H9 (cell line): ENCODE measurements at regions not wholly inside any gene's neighbourhood (a gene's known extent, or its start where the extent isn't known, plus 50 kb on each side); places are given as distances from the start of the nearest gene placed in this dataset.

Source experiments
- DNase-seq: peaks from one replicate; pipeline ENCODE4 v3.0.0-alpha.2; 2017
- H2AFZ ChIP-seq: one replicate; pipeline ENCODE4 v1.6.1; 2013; ENCODE audit warnings: mild to moderate bottlenecking, low read length, control low read depth, moderate library complexity
- H2AK5ac ChIP-seq: 2 replicates; pipeline ENCODE4 v1.6.1; 2013; ENCODE audit warnings: low read length, control low read depth, mixed read lengths; ENCODE audit not compliant: insufficient read length
- H2BK120ac ChIP-seq: one replicate; pipeline ENCODE4 v1.6.1; 2013; ENCODE audit warnings: low read depth, mild to moderate bottlenecking, low read length, control low read depth, inconsistent platforms; ENCODE audit not compliant: poor library complexity, severe bottlenecking
- H2BK12ac ChIP-seq: 2 replicates; pipeline ENCODE4 v1.6.1; 2013; ENCODE audit warnings: low read length, control low read depth, mixed read lengths, low read depth; ENCODE audit not compliant: insufficient read length
- H2BK15ac ChIP-seq: 2 replicates; pipeline ENCODE4 v1.6.1; 2013; ENCODE audit warnings: low read depth, low read length, control low read depth
- H2BK20ac ChIP-seq: one replicate; pipeline ENCODE4 v1.6.1; 2013; ENCODE audit warnings: low read depth, mild to moderate bottlenecking, low read length, control low read depth, inconsistent platforms; ENCODE audit not compliant: poor library complexity, severe bottlenecking
- H2BK5ac ChIP-seq: 2 replicates; pipeline ENCODE4 v1.6.1; 2013; ENCODE audit warnings: low read length, control low read depth, mixed read lengths; ENCODE audit not compliant: insufficient read length
- H3K14ac ChIP-seq: 2 replicates; pipeline ENCODE4 v1.6.1; 2013; ENCODE audit warnings: low read length, control low read depth; ENCODE audit not compliant: insufficient read depth
- H3K18ac ChIP-seq: 2 replicates; pipeline ENCODE4 v1.6.1; 2013; ENCODE audit warnings: low read depth, mild to moderate bottlenecking, mixed read lengths, low read length, control low read depth; ENCODE audit not compliant: insufficient read length
- H3K23ac ChIP-seq: 2 replicates; pipeline ENCODE4 v1.6.1; 2013; ENCODE audit warnings: low read length, control low read depth, mixed read lengths, low read depth; ENCODE audit not compliant: insufficient read length
- H3K23me2 ChIP-seq: 2 replicates; pipeline ENCODE4 v1.6.1; 2013; ENCODE audit warnings: low read depth, mild to moderate bottlenecking, mixed read lengths, low read length, control low read depth; ENCODE audit not compliant: insufficient read length, poor library complexity, severe bottlenecking
- H3K27ac ChIP-seq: 2 replicates; pipeline ENCODE4 v1.5.1; 2013; ENCODE audit warnings: low read length, control low read depth, mixed read lengths, low read depth; ENCODE audit not compliant: insufficient read length
- H3K27me3 ChIP-seq: 2 replicates; pipeline ENCODE4 v1.6.1; 2013; ENCODE audit warnings: low read length, control low read depth, inconsistent platforms; ENCODE audit not compliant: insufficient read depth
- H3K4ac ChIP-seq: 2 replicates; pipeline ENCODE4 v1.6.1; 2013; ENCODE audit warnings: low read depth, mild to moderate bottlenecking, control low read depth, inconsistent platforms, low read length, moderate library complexity
- H3K4me1 ChIP-seq: 2 replicates; pipeline ENCODE4 v1.6.1; 2013; ENCODE audit warnings: low read length, control low read depth, inconsistent platforms; ENCODE audit not compliant: insufficient read depth
- H3K4me2 ChIP-seq: 2 replicates; pipeline ENCODE4 v1.6.1; 2013; ENCODE audit warnings: low read length, control low read depth, mixed read lengths; ENCODE audit not compliant: insufficient read length, insufficient read depth
- H3K56ac ChIP-seq: 2 replicates; pipeline ENCODE4 v1.6.1; 2013; ENCODE audit warnings: low read depth, mild to moderate bottlenecking, mixed read lengths, low read length, control low read depth; ENCODE audit not compliant: insufficient read length
- H3K79me1 ChIP-seq: 2 replicates; pipeline ENCODE4 v1.6.1; 2013; ENCODE audit warnings: low read depth, mild to moderate bottlenecking, moderate library complexity, low read length, control low read depth, inconsistent platforms; ENCODE audit not compliant: insufficient read depth, poor library complexity, severe bottlenecking
- H3K79me2 ChIP-seq: 2 replicates; pipeline ENCODE4 v1.6.1; 2013; ENCODE audit warnings: low read length, control low read depth, inconsistent platforms; ENCODE audit not compliant: insufficient read depth
- H3K9ac ChIP-seq: 2 replicates; pipeline ENCODE4 v1.6.1; 2013; ENCODE audit warnings: low read length, control low read depth, mixed read lengths; ENCODE audit not compliant: insufficient read length; ENCODE audit errors: extremely low read depth
- H3K9me3 ChIP-seq: one replicate; pipeline ENCODE4 v1.6.1; 2013; ENCODE audit warnings: low read depth, low read length, inconsistent platforms; ENCODE audit not compliant: control insufficient read depth
- H3T11ph ChIP-seq: one replicate; pipeline ENCODE4 v1.6.1; 2013; ENCODE audit warnings: mild to moderate bottlenecking, low read length, control low read depth, inconsistent platforms
- H4K20me1 ChIP-seq: one replicate; pipeline ENCODE4 v1.6.1; 2013; ENCODE audit not compliant: control insufficient read depth, insufficient read length, insufficient read depth
- H4K5ac ChIP-seq: 2 replicates; pipeline ENCODE4 v1.6.1; 2013; ENCODE audit warnings: low read depth, mild to moderate bottlenecking, mixed read lengths, low read length, control low read depth; ENCODE audit not compliant: insufficient read length
- H4K8ac ChIP-seq: replicated peaks from 2 replicates; pipeline ENCODE4 v1.6.1; 2013; ENCODE audit warnings: low read length, control low read depth, mixed read lengths, low read depth; ENCODE audit not compliant: insufficient read length
- H4K91ac ChIP-seq: 2 replicates; pipeline ENCODE4 v1.6.1; 2013; ENCODE audit warnings: low read depth, mild to moderate bottlenecking, moderate library complexity, mixed read lengths, low read length, control low read depth; ENCODE audit not compliant: insufficient read length
- H3K27ac Mint-ChIP-seq, 3 experiments: 2 replicates in 2 of 3; 3 replicates in 1 of 3; pipeline ENCODE4 v1.8.0; 2020 to 2021; ENCODE audit warnings: mixed read lengths in 3 of 3, mild to moderate bottlenecking in 1 of 3, moderate library complexity in 1 of 3
- H3K27me3 Mint-ChIP-seq: 2 replicates; pipeline ENCODE4 v1.8.0; 2021; ENCODE audit warnings: low read depth, mild to moderate bottlenecking, moderate library complexity, mixed read lengths
- H3K36me3 Mint-ChIP-seq, 3 experiments: 2 replicates in 2 of 3; 3 replicates in 1 of 3; pipeline ENCODE4 v1.8.0; 2020 to 2021; ENCODE audit warnings: low read depth in 3 of 3, mixed read lengths in 3 of 3; ENCODE audit not compliant: insufficient read depth in 1 of 3
- H3K4me1 Mint-ChIP-seq, 2 experiments: 2 replicates each; pipeline ENCODE4 v1.8.0; 2020; ENCODE audit warnings: mixed read lengths in 2 of 2
- H3K4me3 Mint-ChIP-seq, 2 experiments: 2 replicates in 1 of 2; 3 replicates in 1 of 2; pipeline ENCODE4 v1.8.0; 2020 to 2021; ENCODE audit warnings: mild to moderate bottlenecking in 2 of 2, mixed read lengths in 2 of 2, moderate library complexity in 1 of 2
- H3K9me3 Mint-ChIP-seq, 2 experiments: 2 replicates in 1 of 2; 3 replicates in 1 of 2; pipeline ENCODE4 v1.8.0; 2020; ENCODE audit warnings: mild to moderate bottlenecking in 2 of 2, mixed read lengths in 2 of 2, moderate library complexity in 1 of 2
- CTCF ChIP-seq: fragments of 200-600 bp; sonication (generic); conservative IDR thresholded peaks from 3 replicates; pipeline ENCODE4 v1.8.0; 2021; ENCODE audit warnings: antibody characterized with exemption, mild to moderate bottlenecking
- WGBS: extraction: QIAGEN DNeasy Blood & Tissue Kit; methylation state at CpG from one replicate; pipeline ENCODE4 v1.1.7; 2013; ENCODE audit warnings: missing lambda C conversion rate, low lambda C conversion rate, mixed read lengths; ENCODE audit not compliant: insufficient read length; ENCODE audit errors: extremely low coverage; 5-methylcytosine and 5-hydroxymethylcytosine counted together

- DNase-seq, result no peak
- Histone ChIP-seq H3K79me1 (no peaks in the 10 kb centered on the region), H2BK12ac (no peak overlapping the region), H4K20me1 (no peaks in the 10 kb centered on the region), H3K56ac (no peak overlapping the region), H2BK5ac (no peak overlapping the region), H3K79me2 (no peaks in the 10 kb centered on the region), H3K23ac (no peak overlapping the region), H4K5ac (no peak overlapping the region), H4K8ac (no peak overlapping the region), H3K9ac (no peak overlapping the region), H3K14ac (no peak overlapping the region), H2AK5ac (no peak overlapping the region), H2AFZ (no peak overlapping the region), H2BK120ac (no peak overlapping the region), H2BK15ac (no peak overlapping the region), H3K9me3 (no peaks in the 10 kb centered on the region), H3K4me2 (no peak overlapping the region), H3K4me1 (peaks cover 12% of the 10 kb centered on the region; the same call in 1 of the 2 replicates), H3K27ac (no peak overlapping the region), H3K4ac (no peak overlapping the region), H4K91ac (no peak overlapping the region), H2BK20ac (no peak overlapping the region), H3K27me3 (no peaks in the 10 kb centered on the region), H3K23me2 (no peaks in the 10 kb centered on the region), H3T11ph (no peak overlapping the region), H3K18ac (no peak overlapping the region)
- Mint-ChIP-seq H3K36me3 (peaks cover 2 to 3% (median 2%) of the 10 kb centered on the region in 3 experiments; a peak in 6 of 7 replicates), H3K4me1 (peaks cover 33 to 37% of the 10 kb centered on the region in 2 experiments), H3K27me3 (peaks cover 3% of the 10 kb centered on the region), H3K27ac (no peak overlapping the region), H3K4me3 (no peak overlapping the region), H3K9me3 (peaks cover 3 to 5% of the 10 kb centered on the region in 2 experiments)
- no peak for TF ChIP-seq CTCF
- WGBS, result no CpG with 5 or more reads among the region's 7 CpGs
Measured at GRCh38 chr9:89666364-89666763, 61.6 kb downstream of the GADD45G start.
